NT2/D1 (cell line): ENCODE measurements at regions not wholly inside any gene's neighbourhood (a gene's known extent, or its start where the extent isn't known, plus 50 kb on each side); places are given as distances from the start of the nearest gene placed in this dataset.

Experiments
- SUZ12 ChIP-seq: IDR thresholded peaks from 2 replicates; pipeline ENCODE4 v1.6.1; 2011; ENCODE audit not compliant: insufficient read length, insufficient read depth; ENCODE audit errors: extremely low read depth
- YY1 ChIP-seq: IDR thresholded peaks from 2 replicates; pipeline ENCODE4 v1.6.1; 2011; ENCODE audit not compliant: insufficient read length, insufficient read depth

- no peak for TF ChIP-seq SUZ12
- no peak for TF ChIP-seq YY1
Observed at GRCh38 chr2:43123981-43124686, 102.3 kb downstream of the ZFP36L2 start.
